ENCODE measurements at regions not wholly inside any gene's neighbourhood (a gene's known extent, or its start where the extent isn't known, plus 50 kb on each side); places are given as distances from the start of the nearest gene placed in this dataset.

DNA sequence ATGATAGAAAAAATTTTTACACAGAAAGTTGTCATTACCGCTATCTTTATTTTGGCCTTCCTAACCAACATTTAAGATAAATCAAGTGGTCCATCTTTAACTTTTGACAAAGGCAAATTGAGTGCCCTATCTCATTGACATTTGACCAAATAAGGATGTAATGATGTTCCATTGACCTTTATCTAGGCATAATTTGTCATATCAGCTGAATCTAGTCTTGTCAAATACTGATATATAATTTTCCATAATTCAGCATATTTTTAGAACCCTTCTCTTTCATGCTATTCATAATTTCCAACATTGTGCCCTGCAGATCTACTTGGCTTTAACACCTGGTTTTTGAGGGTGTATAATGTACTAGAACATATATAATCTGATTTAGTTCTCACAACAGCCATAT, 63.8 kb downstream of the XCL1 start:
- TF ChIP-seq EGR1 (IDR thresholded peaks at IDR 0.05) (no peak), TEAD4 (IDR thresholded peaks at IDR 0.05) (no peak), CEBPB (IDR thresholded peaks at IDR 0.05) (no peak), TAF1 (IDR thresholded peaks at IDR 0.05; ENCODE audit: low read depth) (no peak), USF1 (IDR thresholded peaks at IDR 0.05) (no peak), ZBTB7A (IDR thresholded peaks at IDR 0.05; ENCODE audit: low read depth) (no peak), FOXM1 (IDR thresholded peaks at IDR 0.05; ENCODE audit: borderline replicate concordance, low read depth) (no peak), YY1 (IDR thresholded peaks at IDR 0.05; ENCODE audit: low read depth) (no peak), REST (IDR thresholded peaks at IDR 0.05; ENCODE audit: low read depth) (no peak), EP300 (IDR thresholded peaks at IDR 0.05; ENCODE audit: borderline replicate concordance) (no peak), RAD21 (IDR thresholded peaks at IDR 0.05; ENCODE audit: low read depth) (no peak), NFIC (IDR thresholded peaks at IDR 0.05) (no peak), MAX (IDR thresholded peaks at IDR 0.05) (no peak), TCF12 (IDR thresholded peaks at IDR 0.05; ENCODE audit: low read depth) (no peak), CREB1 (IDR thresholded peaks at IDR 0.05; ENCODE audit: low read depth) (no peak)

DNA sequence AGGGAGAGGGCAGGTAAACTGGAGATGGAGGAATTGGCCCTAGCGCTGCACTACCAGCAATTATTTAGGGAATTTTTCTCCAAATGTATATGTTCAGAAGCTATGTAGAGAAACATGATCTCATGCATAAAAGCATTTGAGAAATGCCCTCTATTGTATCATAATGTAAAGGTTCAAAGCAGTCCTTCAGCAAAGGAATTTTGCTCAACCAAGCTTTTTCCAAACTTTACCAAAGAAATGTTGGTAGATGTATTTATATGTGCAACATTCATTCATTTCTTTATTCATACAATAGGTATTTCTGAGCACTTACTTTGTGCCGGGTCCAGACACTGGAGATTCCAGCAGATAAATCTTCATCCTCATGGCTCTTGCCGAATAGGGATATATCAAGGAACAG, 64.4 kb downstream of the XCL1 start:
- TF ChIP-seq CEBPB (IDR thresholded peaks at IDR 0.05) (no peak), FOXM1 (IDR thresholded peaks at IDR 0.05; ENCODE audit: borderline replicate concordance, low read depth) (no peak), YY1 (IDR thresholded peaks at IDR 0.05; ENCODE audit: low read depth) (no peak), CREB1 (IDR thresholded peaks at IDR 0.05; ENCODE audit: low read depth) (no peak), REST (IDR thresholded peaks at IDR 0.05; ENCODE audit: low read depth) (no peak), NFIC (IDR thresholded peaks at IDR 0.05) (no peak), TCF12 (IDR thresholded peaks at IDR 0.05; ENCODE audit: low read depth) (no peak), MAX (IDR thresholded peaks at IDR 0.05) (no peak), EGR1 (IDR thresholded peaks at IDR 0.05) (no peak), TAF1 (IDR thresholded peaks at IDR 0.05; ENCODE audit: low read depth) (no peak), RAD21 (IDR thresholded peaks at IDR 0.05; ENCODE audit: low read depth) (no peak), ZBTB7A (IDR thresholded peaks at IDR 0.05; ENCODE audit: low read depth) (no peak), TEAD4 (IDR thresholded peaks at IDR 0.05) (no peak), USF1 (IDR thresholded peaks at IDR 0.05) (no peak)

- TF ChIP-seq TAF1 (IDR thresholded peaks at IDR 0.05; ENCODE audit: low read depth) (no peak), CEBPB (IDR thresholded peaks at IDR 0.05) (no peak), TCF12 (IDR thresholded peaks at IDR 0.05; ENCODE audit: low read depth) (no peak), TEAD4 (IDR thresholded peaks at IDR 0.05) (no peak), MAX (IDR thresholded peaks at IDR 0.05) (no peak), EP300 (IDR thresholded peaks at IDR 0.05; ENCODE audit: borderline replicate concordance) (no peak), YY1 (IDR thresholded peaks at IDR 0.05; ENCODE audit: low read depth) (no peak)
Measured at GRCh38 chr1:168643152-168643551, 66.7 kb downstream of the XCL1 start.

All from Ishikawa (cell line).